Stimulated activated CD8-positive, alpha-beta memory T cell treated with anti-CD3 and anti-CD28 coated beads, Interleukin-12 subunit alpha, Interleukin-12 subunit beta, amount 100 ng/mL, for 1 hour (primary cell): ENCODE measurements at regions not wholly inside any gene's neighbourhood (a gene's known extent, or its start where the extent isn't known, plus 50 kb on each side); places are given as distances from the start of the nearest gene placed in this dataset.
"Not testable (repeated sequence)": the region's sequence is repeated elsewhere in the genome, so short reads cannot be mapped to it uniquely, and the experiment has no call there.

Experiments
- DNase-seq: peaks from one replicate; pipeline ENCODE4 v3.0.0-alpha.2; 2020; ENCODE audit warnings: low read depth

GRCh38 chr7:149995369-149996026, 121.7 kb downstream of the ATP6V0E2 start:
- DNase-seq = not testable (repeated sequence)

GRCh38 chr7:150000780-150001599, 127.2 kb downstream of the ATP6V0E2 start:
- DNase-seq = not testable (repeated sequence)

- no peak for DNase-seq
Measured at GRCh38 chr7:150003304-150003810, 129.6 kb downstream of the ATP6V0E2 start.

- DNase-seq = not testable (repeated sequence)
Measured at GRCh38 chr7:150003973-150004372, 130.2 kb downstream of the ATP6V0E2 start.

- not testable (repeated sequence) for DNase-seq
Measured at GRCh38 chr7:150004843-150005242, 131.1 kb downstream of the ATP6V0E2 start.

- not testable (repeated sequence) for DNase-seq
Measured at GRCh38 chr7:150009620-150010303, 136.0 kb downstream of the ATP6V0E2 start.

- not testable (repeated sequence) for DNase-seq
Measured at GRCh38 chr7:150016651-150017189, 143.0 kb downstream of the ATP6V0E2 start.

GRCh38 chr7:150020210-150020609, 146.4 kb downstream of the ATP6V0E2 start:
- DNase-seq = not testable (repeated sequence)

- DNase-seq = not testable (repeated sequence)
Measured at GRCh38 chr7:150024550-150025490, 151.1 kb downstream of the ATP6V0E2 start.

GRCh38 chr7:150025802-150026201, 152.0 kb downstream of the ATP6V0E2 start:
- not testable (repeated sequence) for DNase-seq

- DNase-seq = not testable (repeated sequence)
Measured at GRCh38 chr7:150028344-150029012, 154.7 kb downstream of the ATP6V0E2 start.

GRCh38 chr7:150029013-150029389, 155.2 kb downstream of the ATP6V0E2 start:
- not testable (repeated sequence) for DNase-seq

- not testable (repeated sequence) for DNase-seq
Measured at GRCh38 chr7:150031733-150032132, 158.0 kb downstream of the ATP6V0E2 start.

GRCh38 chr7:150033711-150034110, 159.9 kb downstream of the ATP6V0E2 start:
- not testable (repeated sequence) for DNase-seq

GRCh38 chr7:150035769-150036168, 162.0 kb downstream of the ATP6V0E2 start:
- DNase-seq = not testable (repeated sequence)

- not testable (repeated sequence) for DNase-seq
Measured at GRCh38 chr7:150039061-150039460, 165.3 kb downstream of the ATP6V0E2 start.

GRCh38 chr7:150042281-150042680, 168.5 kb downstream of the ATP6V0E2 start:
- not testable (repeated sequence) for DNase-seq

- DNase-seq = not testable (repeated sequence)
Measured at GRCh38 chr7:150044771-150045170, 171.0 kb downstream of the ATP6V0E2 start.

- DNase-seq = not testable (repeated sequence)
Measured at GRCh38 chr7:150045596-150045995, 171.8 kb downstream of the ATP6V0E2 start.
